ENCODE measurements at regions not wholly inside any gene's neighbourhood (a gene's known extent, or its start where the extent isn't known, plus 50 kb on each side); places are given as distances from the start of the nearest gene placed in this dataset.
A peak's percentile ranks its signal among the peaks of the same experiment; 100 is the strongest.

DNA sequence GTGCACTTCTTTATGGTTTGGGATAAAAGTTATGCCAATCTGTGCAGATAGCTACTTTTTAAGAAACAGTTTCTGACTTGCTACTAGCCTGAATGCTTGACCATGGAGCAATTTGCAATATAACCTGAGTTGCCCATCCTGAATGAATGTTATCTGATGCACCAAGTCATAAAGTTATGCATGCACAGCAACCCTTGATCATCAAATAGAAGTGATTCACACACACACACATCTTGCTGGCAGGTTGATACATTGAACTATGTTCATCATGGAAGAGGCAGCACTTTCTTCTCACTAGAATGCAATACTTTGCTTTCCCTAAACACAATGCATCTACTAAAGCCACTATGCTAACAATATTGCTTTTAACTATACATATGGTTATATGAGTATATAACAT lies 311.5 kb downstream of the RFC3 start:
- no peak for DNase-seq

DNA sequence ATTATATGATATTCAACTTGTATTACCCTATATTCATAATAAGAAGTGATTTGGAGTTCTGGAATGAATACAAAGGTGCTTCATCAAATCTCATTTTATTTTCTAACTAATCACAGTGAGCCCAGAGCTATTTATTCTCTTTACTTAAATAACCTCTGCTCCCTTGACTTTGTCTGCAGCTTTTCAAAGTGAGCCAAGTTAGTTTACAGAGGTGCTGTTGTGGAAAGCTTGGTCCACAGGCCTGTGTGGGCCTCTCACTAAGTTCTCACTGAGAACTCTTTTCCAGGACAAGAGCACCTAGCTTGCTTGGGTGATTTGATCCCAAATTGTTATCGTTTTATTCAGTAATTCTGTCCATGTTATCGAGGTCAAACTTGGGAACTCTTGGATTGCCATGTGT lies 319.3 kb downstream of the RFC3 start:
- DNase-seq, result no peak

DNA sequence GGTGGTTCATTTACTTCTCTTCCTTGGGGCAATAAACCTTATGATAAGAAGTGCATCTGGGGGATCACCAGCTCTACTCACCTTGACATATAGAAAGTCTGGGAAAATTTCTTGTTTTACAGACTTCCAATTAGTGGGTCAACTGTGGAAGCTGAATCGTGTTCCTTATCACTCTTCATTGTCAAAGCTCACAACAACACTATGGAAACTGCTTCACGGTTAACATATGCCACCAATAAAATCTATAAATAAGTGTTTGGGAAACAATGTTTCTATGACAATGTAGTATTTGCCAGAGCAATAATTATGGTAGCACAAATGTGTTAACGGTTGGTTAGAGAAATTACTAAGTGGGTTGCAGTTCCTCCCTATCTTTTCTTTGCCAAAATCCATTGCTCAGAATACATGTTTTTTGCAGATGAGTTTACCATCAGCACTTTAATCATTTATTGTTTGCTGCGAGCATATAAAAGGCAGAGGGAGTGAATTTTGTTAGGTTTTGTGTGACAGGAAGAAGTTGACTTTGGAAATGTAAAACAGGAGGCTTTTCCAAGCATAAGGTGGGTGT lies 321.8 kb downstream of the RFC3 start:
- DNase-seq, result no peak

DNA sequence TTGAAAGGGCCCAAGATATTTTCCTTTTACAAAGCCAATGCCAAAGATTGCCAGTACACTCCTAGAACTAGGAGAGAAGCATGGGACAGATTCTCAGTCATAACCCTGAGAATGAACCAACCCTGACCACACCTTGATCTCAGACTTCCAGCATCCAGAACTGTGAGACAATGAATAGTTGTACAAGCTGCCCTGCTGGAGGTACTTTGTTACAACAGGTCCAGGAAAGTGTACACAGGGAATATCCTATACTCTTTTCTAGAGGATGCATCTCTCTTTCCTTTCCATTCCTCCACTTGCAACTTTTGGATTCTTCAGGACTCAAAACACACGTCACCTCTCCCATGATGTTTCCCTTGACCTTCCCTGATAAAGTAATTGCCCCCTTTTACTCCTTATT lies 325.7 kb downstream of the RFC3 start:
- no peak for DNase-seq

DNA sequence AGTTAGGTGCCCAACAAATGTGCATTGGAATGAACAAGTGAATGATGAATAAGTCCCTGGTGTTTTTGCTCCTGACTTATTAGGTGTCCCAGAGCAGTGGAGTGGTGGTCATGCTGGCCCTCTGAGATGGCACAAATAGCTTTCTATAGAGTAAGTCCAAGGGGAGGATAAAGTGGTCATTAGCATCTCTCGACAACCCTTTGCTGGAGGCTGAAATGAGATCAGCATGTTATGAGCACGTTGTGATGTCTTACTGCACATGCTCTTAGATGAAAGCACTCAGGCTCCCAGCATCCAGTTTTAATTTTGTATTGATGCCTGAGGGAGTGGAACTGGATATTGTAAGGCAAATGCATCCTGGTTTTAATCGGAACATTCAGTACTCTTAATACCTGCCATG lies 326.2 kb downstream of the RFC3 start:
- DNase-seq, result no peak

DNA sequence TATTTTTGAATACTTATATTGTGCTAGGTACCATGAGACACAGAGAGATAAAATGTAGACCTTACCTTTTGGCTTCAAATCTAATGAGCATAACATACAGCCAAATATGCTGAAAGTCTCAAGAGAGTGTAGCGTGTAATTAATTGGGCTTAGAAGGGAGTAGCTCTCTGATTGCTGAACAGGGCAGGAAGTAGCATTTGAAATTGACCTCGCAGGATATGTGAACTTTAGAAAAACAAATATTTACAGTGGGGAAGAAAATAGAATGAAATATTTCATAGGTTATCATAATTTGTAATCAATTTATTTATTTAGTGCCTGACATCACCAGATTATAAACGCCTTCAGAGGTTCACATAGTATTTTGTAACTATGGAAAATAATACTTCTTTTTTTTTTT lies 327.1 kb downstream of the RFC3 start:
- peak; percentile 57 for DNase-seq

DNA sequence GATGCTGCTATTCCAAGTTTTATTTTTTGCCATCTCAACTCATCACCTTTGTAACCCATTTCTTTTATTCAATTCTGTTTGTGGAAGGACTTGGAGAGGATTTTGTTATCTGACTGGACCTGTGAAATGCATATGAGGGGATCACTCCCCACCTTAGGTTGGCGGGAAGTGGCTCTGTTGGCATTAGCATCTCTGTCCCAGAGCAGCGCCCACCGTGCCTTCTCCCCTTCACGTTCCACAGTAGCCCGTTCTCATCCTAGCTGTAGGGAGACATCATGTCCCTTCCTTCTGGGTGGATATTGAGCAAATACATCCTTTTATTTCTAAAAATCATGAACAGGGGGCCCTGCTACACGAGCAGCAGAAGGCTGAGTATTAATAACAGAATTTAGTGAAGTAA lies 330.4 kb downstream of the RFC3 start:
- DNase-seq, result no peak

DNA sequence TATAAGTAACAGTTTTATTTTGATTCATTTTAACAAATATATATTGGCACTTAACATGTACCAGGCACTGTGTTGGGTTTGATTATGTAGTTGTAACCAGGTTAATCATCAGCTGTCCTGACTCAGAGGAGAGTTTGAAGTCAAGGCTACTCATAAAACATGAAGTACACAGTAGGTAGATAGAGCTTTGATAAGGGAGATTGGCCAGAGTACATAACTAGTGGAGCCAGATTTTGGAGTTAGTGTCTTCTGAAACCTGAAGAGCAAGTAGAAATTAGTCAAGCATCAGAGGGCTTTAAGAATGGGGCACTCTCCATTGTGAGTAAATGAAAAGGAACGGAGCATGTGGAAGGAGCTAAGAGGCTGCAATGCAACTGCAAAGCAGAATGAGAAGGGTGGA lies 333.9 kb downstream of the RFC3 start:
- no peak for DNase-seq

DNA sequence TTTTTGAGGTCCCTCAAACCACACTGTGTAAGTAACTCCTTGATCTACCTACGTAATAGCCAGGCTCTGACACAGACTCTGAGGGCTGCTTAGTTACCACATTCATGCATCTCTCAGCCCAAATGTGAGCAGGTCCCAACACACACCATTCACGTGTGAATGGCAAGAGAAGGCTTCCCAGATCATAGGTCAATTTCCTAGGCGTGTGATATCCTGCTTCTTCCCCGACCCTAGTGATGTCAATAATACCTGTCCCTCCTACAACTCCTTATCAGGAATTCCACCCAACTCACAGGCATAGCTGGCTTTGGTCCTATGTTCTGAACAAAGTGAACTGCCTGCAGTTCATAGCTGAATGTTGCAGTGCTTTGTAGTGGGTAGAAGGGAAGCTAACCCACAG lies 334.5 kb downstream of the RFC3 start:
- no peak for DNase-seq

DNA sequence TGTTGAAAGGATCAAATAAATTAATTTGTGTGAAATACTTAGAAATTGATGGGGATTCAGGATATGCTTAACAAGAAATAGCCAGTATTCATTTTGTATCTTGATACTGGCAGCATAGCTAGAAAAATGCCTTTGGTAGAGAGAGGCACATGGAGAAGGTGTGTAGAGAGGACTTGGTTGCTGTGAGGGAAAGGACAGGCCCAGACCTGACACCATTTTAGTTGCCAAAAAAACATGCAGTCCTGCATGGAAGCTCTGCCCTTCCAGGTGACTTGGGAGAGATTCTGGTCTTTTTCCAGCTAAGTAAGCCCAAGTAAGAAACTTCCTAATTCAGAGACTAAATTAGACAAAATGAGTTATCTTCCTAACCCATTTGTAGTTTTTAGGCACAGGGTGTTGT lies 335.0 kb downstream of the RFC3 start:
- DNase-seq, result no peak

DNA sequence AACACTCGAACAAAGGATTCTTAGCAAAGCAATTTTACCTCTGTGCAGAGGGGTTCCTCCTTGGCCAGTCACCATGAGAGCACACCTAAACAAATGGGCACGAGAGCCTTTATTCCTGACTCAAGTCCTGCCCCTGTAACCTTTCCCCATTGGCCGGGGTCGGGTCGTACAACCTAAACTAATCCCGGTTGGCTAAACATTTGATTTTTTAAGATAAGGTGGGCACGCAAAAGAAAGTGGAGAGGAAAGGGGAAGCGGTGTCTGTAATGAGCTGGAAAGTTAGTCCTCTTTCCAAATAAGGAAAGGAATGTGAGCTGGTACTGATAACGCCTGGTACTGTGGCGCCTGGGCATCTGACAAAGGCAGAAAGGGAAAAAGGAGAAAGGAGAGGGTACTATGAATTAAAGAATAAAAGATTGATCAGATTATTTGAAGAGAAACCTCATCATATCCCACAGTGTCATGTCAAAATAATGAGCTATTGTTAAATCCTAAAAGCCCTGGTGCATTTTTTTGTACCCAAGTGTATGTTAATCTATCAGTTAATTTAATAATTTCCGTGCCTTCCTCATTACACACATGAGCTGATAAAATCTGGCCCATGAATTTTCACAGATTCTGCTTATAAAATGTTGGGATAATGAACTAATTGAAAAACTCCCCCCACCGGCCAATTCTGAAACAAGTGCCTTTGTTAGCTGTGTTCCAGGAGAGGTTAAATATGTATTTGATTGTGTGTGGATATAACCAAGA lies 335.7 kb downstream of the RFC3 start:
- DNase-seq, result no peak

DNA sequence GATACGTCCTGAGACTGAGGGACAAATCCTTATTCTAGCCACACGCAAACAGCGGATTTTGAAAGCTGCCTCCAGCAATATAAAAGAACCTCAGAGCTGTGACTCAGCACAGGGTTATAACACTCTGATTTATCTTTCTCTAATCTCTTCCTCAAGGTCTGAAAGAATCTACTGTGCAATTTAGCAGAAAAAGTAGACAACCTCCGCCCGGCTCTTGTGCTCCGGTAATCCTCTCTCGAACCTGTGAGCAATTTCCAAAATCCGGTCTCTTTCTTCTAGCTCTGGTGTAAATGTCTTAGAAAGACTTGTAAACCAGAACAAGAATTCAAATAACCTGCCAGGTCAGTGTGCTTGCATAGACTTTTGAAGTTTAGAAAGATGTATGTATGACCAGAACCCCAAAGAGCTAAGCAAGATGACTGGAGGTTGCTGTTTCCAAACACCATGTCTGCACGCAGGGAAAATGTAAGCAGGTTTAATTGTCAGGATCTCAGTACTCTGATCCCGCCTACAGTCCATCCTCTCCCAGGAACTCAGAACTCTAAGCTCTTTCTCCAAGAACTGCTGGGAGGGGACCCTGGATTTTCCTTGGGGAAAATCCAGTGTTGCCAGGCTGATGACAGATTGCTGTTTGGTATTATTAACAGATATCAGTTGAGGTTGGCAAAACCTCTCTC lies 338.1 kb downstream of the RFC3 start:
- peak; percentile 36 for DNase-seq

DNA sequence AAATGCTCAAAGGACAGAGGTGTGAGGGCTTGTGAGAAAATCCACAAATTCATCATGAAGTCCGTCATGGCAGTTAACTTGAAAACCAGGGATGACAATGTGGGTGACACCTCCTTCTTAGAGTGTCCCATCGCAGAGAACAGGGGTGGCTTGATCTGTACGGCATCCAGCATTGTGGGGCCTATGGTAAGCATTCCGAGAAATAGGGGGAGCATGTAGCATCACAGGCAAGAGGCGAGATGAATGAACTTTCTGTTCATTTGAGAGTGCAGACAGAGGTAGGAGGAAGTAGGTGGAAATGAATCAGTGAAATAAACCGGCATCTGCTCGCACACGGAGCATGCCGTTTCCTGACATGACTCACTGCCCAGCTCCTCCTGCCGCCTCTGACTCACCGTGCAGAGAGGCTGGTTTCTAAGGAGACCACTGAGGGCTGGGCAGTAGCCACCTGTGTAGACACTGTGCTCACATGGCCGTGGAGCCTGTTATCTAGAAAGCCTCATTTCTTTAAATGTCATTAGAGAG lies 339.0 kb downstream of the RFC3 start:
- DNase-seq, result peak; percentile 92

DNA sequence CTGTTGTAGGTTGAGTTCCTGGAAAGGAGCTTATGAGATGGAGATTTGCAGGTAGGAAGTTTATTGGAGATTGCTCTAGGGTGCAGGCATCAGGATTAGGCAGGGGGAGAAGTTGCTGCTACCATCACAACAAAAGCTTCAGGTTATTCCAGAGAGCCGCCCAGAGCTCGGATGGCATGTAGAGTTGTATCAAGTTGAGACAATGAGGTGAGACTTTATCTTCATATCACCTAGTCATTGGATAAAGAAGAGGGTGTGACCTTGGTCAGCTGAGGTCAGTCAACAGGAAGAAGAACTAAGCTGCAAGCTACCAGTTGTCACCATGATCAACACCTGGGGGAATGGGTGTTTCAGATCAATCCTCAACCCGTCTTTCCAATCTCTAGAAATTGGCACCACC lies 342.0 kb downstream of the RFC3 start:
- no peak for DNase-seq

DNA sequence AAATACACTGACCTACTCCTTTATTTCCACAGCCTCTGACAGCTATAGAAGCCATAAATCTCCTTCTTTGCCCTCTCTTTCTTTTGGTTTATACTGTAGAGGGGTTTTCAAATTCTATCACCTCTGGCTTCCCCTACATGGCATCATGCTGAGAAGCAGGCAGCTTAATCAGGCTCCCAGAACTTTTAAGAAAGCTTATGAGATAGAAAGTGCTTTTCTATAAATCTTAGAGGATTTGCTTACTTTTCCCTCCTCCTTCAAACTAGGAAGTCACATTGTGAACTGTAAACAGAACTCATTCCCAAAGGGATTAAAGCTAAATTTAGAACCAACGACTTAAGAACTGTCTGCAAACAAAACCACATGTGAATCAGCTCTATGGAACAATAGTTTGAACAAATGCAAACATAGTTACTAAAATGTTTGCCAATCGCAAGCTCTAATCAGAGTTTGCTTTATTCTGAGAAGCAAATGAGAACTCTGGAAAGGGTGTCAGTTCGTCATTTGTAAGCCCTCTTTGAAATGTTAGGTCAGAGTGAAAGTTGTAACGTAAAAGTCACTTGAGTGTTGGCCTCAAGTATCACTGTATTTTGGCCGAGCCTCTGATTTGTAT lies 344.1 kb downstream of the RFC3 start:
- DNase-seq, result peak; percentile 89

DNA sequence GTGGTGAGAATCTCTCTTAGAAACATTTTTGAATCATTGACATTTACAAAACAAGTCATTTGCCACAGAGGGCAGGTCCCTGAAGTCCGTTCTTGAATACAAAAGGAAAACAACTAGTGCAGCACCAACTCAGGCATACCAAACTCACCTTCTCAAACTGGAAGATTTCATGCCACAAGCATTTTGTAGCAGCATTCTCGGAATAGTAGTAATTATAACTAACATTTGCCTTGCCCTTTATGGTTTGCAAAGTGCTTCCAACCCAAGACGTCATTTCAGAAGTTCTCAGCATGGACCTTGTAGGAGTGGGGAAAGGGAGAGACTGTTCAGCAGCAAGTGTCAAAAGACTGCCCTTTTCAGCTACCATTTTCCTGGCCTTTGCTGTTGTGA lies 344.6 kb downstream of the RFC3 start:
- DNase-seq, result peak; percentile 45

DNA sequence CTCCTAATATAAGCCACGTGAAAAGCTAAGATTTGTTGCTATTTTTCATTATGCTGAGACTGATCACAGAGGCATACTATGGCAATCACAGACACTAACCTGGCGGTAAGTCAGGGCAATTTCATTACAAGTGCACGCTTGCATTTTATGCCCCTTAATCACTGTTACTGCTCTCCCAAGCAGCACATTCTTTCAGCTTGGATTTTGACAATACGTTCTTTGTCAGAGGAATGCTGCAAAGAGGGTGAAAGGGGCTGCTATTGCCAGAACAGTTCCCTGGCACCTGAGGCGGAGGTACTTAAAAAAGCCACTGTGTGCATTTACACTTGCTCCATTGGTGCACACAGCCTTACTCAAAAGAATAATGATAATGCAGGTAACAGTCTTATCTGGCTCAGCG lies 346.6 kb downstream of the RFC3 start:
- no peak for DNase-seq

DNA sequence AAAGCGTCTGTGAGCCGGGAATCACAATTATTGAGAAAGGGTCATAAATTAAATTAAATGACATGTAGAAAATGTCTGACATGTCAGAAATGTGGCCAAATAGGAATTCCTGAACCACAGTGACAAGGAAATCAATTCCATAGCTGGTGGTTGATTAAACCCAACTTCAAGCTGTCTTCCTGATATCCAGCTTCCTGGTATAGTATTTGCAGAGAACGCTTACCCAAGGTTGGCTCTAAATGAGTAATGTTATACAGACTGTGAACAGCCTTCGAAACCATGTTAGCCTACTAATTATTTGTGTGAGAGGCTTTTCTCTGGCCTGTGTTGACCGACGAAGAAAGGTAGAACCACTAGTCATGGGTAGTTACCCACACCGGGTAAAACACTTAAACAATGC lies 347.2 kb downstream of the RFC3 start:
- DNase-seq, result no peak

DNA sequence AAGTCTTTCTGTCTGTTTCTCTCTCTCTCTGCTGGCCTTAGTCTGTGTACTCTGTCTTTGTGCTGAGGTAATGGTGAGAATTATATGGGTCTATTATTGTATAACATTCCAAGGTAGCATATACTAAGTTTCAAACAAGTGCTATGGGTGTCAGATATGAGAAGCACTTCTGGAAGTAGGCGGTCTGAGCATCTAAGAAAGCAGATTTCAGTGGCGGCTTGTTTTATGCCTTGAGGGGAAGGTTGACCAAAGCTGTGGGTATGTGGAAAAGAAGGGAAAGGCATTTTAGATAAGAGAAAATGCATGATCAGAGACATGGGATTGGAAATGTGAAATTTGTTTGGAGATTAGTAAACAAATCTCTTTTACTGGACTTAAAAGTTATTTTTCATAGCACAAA lies 348.5 kb downstream of the RFC3 start:
- DNase-seq, result no peak

DNA sequence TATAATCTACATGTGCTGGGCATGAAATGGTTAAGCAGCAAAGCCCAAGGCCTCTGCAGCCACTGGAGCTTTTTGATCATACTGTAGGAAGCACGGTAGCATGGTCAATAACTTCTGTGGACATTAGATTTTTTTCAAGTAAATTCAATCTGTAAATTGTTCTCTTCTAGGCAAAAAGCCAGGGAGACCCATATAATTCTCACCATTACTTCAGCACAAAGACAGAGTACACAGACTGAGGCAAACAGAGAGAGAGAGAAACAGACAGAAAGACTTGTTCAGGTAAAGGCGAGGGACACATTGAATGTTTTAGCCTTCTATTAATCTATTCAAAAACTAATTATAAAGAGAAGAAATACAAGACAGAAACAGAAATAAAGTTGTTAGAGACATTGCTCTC lies 349.4 kb downstream of the RFC3 start:
- DNase-seq, result peak; percentile 84

DNA sequence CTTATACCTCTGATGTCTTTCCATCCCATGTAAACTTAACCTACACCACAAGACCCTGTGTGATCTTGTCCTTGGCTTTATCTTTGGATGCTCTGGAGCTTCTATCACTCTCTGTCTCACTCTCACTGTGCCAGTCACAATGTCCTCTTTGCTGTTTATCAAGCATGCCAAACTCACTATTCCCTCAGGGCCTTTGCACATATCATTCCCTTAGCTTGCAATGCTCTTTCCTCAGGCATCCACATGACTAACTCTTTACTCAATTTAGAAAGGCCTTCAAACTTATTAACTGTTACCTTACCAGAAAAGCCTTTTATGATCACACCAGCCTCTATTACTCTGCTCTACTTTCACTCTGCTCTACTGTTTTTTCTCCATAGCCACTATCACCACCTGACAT lies 354.1 kb downstream of the RFC3 start:
- no peak for DNase-seq

DNA sequence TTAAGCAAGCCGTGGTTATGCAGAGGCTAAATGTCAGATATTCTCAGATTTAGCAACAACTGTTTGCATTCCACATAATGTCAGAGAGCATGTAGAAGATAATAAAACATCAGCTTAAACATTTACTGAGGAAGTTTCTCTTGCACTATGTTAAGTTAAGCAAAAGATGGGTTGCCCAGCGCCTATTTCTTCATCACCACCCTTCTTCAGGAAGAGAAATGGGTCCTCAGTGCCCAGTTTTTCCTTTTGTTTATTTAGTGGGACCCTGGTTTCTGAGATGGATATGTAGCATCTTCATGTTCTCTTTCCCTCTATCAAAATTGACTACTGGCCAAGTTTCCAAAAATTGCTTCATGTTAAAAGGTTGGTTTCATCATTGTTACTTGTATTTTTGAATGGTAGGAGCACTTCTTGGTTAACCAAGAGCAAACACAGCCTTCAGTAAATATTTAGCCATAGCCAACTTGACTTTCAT lies 356.8 kb downstream of the RFC3 start:
- no peak for DNase-seq

DNA sequence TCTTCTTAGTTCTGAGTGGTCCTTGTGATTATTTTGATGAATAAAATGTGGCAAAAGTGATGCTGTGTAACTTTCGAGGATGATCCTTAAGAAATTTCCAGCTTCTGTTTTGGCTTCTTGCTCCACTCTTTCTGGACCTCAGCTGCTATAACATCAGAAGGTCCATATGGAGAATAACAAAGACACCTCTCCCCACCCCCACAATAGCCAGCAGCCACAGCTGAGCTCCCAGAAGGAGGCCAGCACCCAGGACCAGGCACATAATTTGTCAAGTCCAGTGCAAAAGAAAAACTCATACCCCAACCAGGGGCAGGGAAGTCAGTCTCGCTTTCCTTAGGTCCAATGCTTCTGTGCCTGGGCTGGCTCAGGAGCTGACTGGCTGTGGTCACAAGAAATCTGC lies 357.6 kb downstream of the RFC3 start:
- DNase-seq, result no peak

DNA sequence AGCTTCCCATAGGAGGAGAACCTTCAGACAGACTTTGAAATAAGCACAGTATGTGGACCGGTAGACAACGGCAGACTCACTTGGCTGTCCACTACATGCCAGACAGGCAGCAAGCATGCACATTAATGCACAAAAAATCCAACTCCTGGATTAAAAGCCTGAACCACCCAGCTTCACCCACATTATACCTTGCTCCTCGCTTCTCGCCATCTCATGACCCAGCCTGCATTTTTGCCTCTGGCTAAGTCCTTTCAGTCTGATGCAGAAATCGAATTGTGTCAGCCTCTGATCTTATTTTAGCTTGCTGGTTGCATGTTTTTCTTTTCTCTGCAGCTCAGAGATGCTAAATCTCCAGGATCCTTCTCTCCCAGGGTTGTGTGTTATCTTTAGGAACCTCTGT lies 358.7 kb downstream of the RFC3 start:
- no peak for DNase-seq
